DOHH2 (cell line): ENCODE measurements at regions not wholly inside any gene's neighbourhood (a gene's known extent, or its start where the extent isn't known, plus 50 kb on each side); places are given as distances from the start of the nearest gene placed in this dataset.

ENCODE experiments used
- H3F3A ChIP-seq: fragments of 200-600 bp; sonication (generic), shearing (Covaris generic); 2 replicates; pipeline ENCODE4 v1.6.0; 2016; ENCODE audit warnings: antibody characterized with exemption, mild to moderate bottlenecking; ENCODE audit not compliant: control insufficient read depth, insufficient read depth
- H3K27ac ChIP-seq: fragments of 200-600 bp; sonication (generic); 2 replicates; pipeline ENCODE4 v1.5.1; 2014; ENCODE audit warnings: low read depth, mild to moderate bottlenecking, low read length, moderate library complexity
- H3K27me3 ChIP-seq: fragments of 200-600 bp; sonication (generic); 2 replicates; pipeline ENCODE4 v1.6.1; 2014; ENCODE audit warnings: mild to moderate bottlenecking, low read length, mixed read lengths; ENCODE audit not compliant: control insufficient read depth
- H3K36me3 ChIP-seq: fragments of 200-600 bp; sonication (generic); 2 replicates; pipeline ENCODE4 v1.6.1; 2014; ENCODE audit warnings: mild to moderate bottlenecking, low read length, moderate library complexity, mixed read lengths; ENCODE audit not compliant: control insufficient read depth
- H3K4me1 ChIP-seq: fragments of 200-600 bp; sonication (generic); 2 replicates; pipeline ENCODE4 v1.6.1; 2014; ENCODE audit warnings: mild to moderate bottlenecking, low read length, mixed read lengths; ENCODE audit not compliant: control insufficient read depth
- H3K4me2 ChIP-seq: fragments of 200-600 bp; sonication (generic); 2 replicates; pipeline ENCODE4 v1.6.0; 2014; ENCODE audit warnings: mild to moderate bottlenecking, low read length, moderate library complexity
- H3K4me3 ChIP-seq: fragments of 200-600 bp; sonication (generic); 2 replicates; pipeline ENCODE4 v1.5.1; 2014; ENCODE audit warnings: mild to moderate bottlenecking, low read length, mixed read lengths
- H3K79me2 ChIP-seq: fragments of 200-600 bp; sonication (generic); 2 replicates; pipeline ENCODE4 v1.6.1; 2014; ENCODE audit warnings: mild to moderate bottlenecking, low read length, mixed read lengths; ENCODE audit not compliant: control insufficient read depth
- H3K9me2 ChIP-seq: fragments of 200-600 bp; sonication (generic); replicated peaks from 2 replicates; pipeline ENCODE4 v1.6.1; 2014; ENCODE audit warnings: mild to moderate bottlenecking, low read length, mixed read lengths; ENCODE audit not compliant: control insufficient read depth
- H3K9me3 ChIP-seq: fragments of 200-600 bp; sonication (generic); 2 replicates; pipeline ENCODE4 v1.6.1; 2014; ENCODE audit warnings: antibody characterized with exemption, low read length, mixed read lengths; ENCODE audit not compliant: control insufficient read depth, insufficient read depth
- H4K20me1 ChIP-seq: fragments of 200-600 bp; sonication (generic); 2 replicates; pipeline ENCODE4 v1.6.0; 2014; ENCODE audit warnings: low read depth, mild to moderate bottlenecking, antibody characterized with exemption, low read length, moderate library complexity; ENCODE audit not compliant: control insufficient read depth, insufficient read depth
- CTCF ChIP-seq: fragments of 200-600 bp; sonication (generic); IDR thresholded peaks from one replicate; pipeline ENCODE4 v1.5.1; 2014; ENCODE audit warnings: antibody characterized with exemption, mild to moderate bottlenecking, low read depth, low read length; ENCODE audit not compliant: poor library complexity, severe bottlenecking
- EZH2phosphoT487 ChIP-seq: fragments of 200-600 bp; sonication (generic); IDR thresholded peaks from 2 replicates; pipeline ENCODE4 v1.6.1; 2017; ENCODE audit warnings: borderline replicate concordance, mild to moderate bottlenecking, antibody characterized with exemption, low read length, moderate library complexity, mixed read lengths

- H3K9me2 ChIP-seq, result no peaks in the 10 kb centered on the region
- peaks cover 2% of the 10 kb centered on the region; the same call in 1 of the 2 replicates for H3K27me3 ChIP-seq
- no peaks in the 10 kb centered on the region for H3K79me2 ChIP-seq
- no peak overlapping the region for H3K4me2 ChIP-seq
- no peak overlapping the region for H3K27ac ChIP-seq
- no peaks in the 10 kb centered on the region for H3K36me3 ChIP-seq
- H3F3A ChIP-seq, result no peaks in the 10 kb centered on the region
- no peaks in the 10 kb centered on the region for H3K9me3 ChIP-seq
- TF ChIP-seq CTCF, result no peak
- no peak for TF ChIP-seq EZH2phosphoT487
- H4K20me1 ChIP-seq, result no peaks in the 10 kb centered on the region
- H3K4me1 ChIP-seq, result no peaks in the 10 kb centered on the region
- H3K4me3 ChIP-seq, result no peak overlapping the region
Measured at GRCh38 chr6:135774006-135774405, 77.5 kb upstream of the PDE7B start.

GRCh38 chr6:135779213-135779612, 72.3 kb upstream of the PDE7B start:
- H3K79me2 ChIP-seq, result no peaks in the 10 kb centered on the region
- no peak overlapping the region for H3K4me2 ChIP-seq
- no peaks in the 10 kb centered on the region for H3K4me1 ChIP-seq
- H3K27me3 ChIP-seq, result peaks cover 2% of the 10 kb centered on the region; the same call in 1 of the 2 replicates
- no peaks in the 10 kb centered on the region for H3K9me3 ChIP-seq
- TF ChIP-seq EZH2phosphoT487 (no peak), CTCF (no peak)
- H3F3A ChIP-seq, result no peaks in the 10 kb centered on the region
- H4K20me1 ChIP-seq, result no peaks in the 10 kb centered on the region
- no peaks in the 10 kb centered on the region for H3K36me3 ChIP-seq
- H3K4me3 ChIP-seq, result no peak overlapping the region
- H3K9me2 ChIP-seq, result no peaks in the 10 kb centered on the region
- no peak overlapping the region for H3K27ac ChIP-seq

GRCh38 chr6:135780326-135780725, 71.2 kb upstream of the PDE7B start:
- Histone ChIP-seq H3K4me1 (no peaks in the 10 kb centered on the region), H3K9me3 (no peaks in the 10 kb centered on the region), H3K9me2 (no peaks in the 10 kb centered on the region), H3K4me2 (no peak overlapping the region), H4K20me1 (no peaks in the 10 kb centered on the region), H3K36me3 (no peaks in the 10 kb centered on the region), H3K79me2 (no peaks in the 10 kb centered on the region), H3K27ac (no peak overlapping the region), H3K27me3 (peaks cover 2% of the 10 kb centered on the region; the same call in 1 of the 2 replicates), H3K4me3 (no peak overlapping the region), H3F3A (no peaks in the 10 kb centered on the region)
- no peak for TF ChIP-seq EZH2phosphoT487
- TF ChIP-seq CTCF, result no peak
